Adipocyte (in vitro differentiated cells): ENCODE measurements at regions not wholly inside any gene's neighbourhood (a gene's known extent, or its start where the extent isn't known, plus 50 kb on each side); places are given as distances from the start of the nearest gene placed in this dataset.
A peak's percentile ranks its signal among the peaks of the same experiment; 100 is the strongest.

Experiments used
- DNase-seq: peaks from one replicate; pipeline ENCODE4 v3.0.0-alpha.2; 2015; ENCODE audit warnings: low read depth
- H3K27me3 ChIP-seq: replicated peaks from 2 replicates; pipeline ENCODE4 v1.7.0; 2013; ENCODE audit warnings: mild to moderate bottlenecking, low read length, moderate library complexity; ENCODE audit not compliant: control insufficient read depth, insufficient read depth
- H3K36me3 ChIP-seq: 2 replicates; pipeline ENCODE4 v1.7.0; 2013; ENCODE audit warnings: low read length, mild to moderate bottlenecking, moderate library complexity; ENCODE audit not compliant: control insufficient read depth, insufficient read depth, severe bottlenecking
- H3K4me1 ChIP-seq: 2 replicates; pipeline ENCODE4 v1.7.0; 2013; ENCODE audit warnings: mild to moderate bottlenecking, low read length, moderate library complexity; ENCODE audit not compliant: control insufficient read depth, insufficient read depth
- H3K4me3 ChIP-seq: 2 replicates; pipeline ENCODE4 v1.7.0; 2013; ENCODE audit warnings: mild to moderate bottlenecking, low read length, moderate library complexity
- H3K9ac ChIP-seq: 2 replicates; pipeline ENCODE4 v1.7.0; 2013; ENCODE audit warnings: mild to moderate bottlenecking, low read length, moderate library complexity
- H3K9me3 ChIP-seq: 2 replicates; pipeline ENCODE4 v1.7.0; 2013; ENCODE audit warnings: mild to moderate bottlenecking, low read length, moderate library complexity; ENCODE audit not compliant: control insufficient read depth

- peaks cover 28% of the 10 kb centered on the region for H3K4me1 ChIP-seq
- no peak overlapping the region for H3K9ac ChIP-seq
- no peaks in the 10 kb centered on the region for H3K27me3 ChIP-seq
- no peaks in the 10 kb centered on the region for H3K36me3 ChIP-seq
- H3K9me3 ChIP-seq: no peaks in the 10 kb centered on the region
- no peak for DNase-seq
- H3K4me3 ChIP-seq: peak overlapping the region; percentile 41
Measured at GRCh38 chr4:112923516-112923915, 125.9 kb upstream of the ANK2 start.

- no peak for DNase-seq
- no peak overlapping the region for H3K4me3 ChIP-seq
- no peaks in the 10 kb centered on the region for H3K9me3 ChIP-seq
- no peaks in the 10 kb centered on the region for H3K36me3 ChIP-seq
- peaks cover 28% of the 10 kb centered on the region for H3K4me1 ChIP-seq
- no peaks in the 10 kb centered on the region for H3K27me3 ChIP-seq
- no peak overlapping the region for H3K9ac ChIP-seq
Measured at GRCh38 chr4:112926819-112927218, 122.6 kb upstream of the ANK2 start.

GRCh38 chr4:112927544-112927943 is 121.9 kb upstream of the ANK2 start:
- DNase-seq: no peak
- Histone ChIP-seq H3K36me3 (no peaks in the 10 kb centered on the region), H3K9me3 (no peaks in the 10 kb centered on the region), H3K9ac (no peak overlapping the region), H3K4me1 (peaks cover 26% of the 10 kb centered on the region), H3K4me3 (no peak overlapping the region), H3K27me3 (no peaks in the 10 kb centered on the region)

GRCh38 chr4:112931001-112931400 is 118.5 kb upstream of the ANK2 start:
- no peak for DNase-seq
- Histone ChIP-seq H3K27me3 (no peaks in the 10 kb centered on the region), H3K36me3 (no peaks in the 10 kb centered on the region), H3K9ac (no peak overlapping the region), H3K9me3 (no peaks in the 10 kb centered on the region), H3K4me3 (no peak overlapping the region), H3K4me1 (peaks cover 4% of the 10 kb centered on the region)

GRCh38 chr4:112933790-112934189 is 115.7 kb upstream of the ANK2 start:
- H3K4me1 ChIP-seq: peaks cover 5% of the 10 kb centered on the region
- H3K27me3 ChIP-seq: no peaks in the 10 kb centered on the region
- no peaks in the 10 kb centered on the region for H3K9me3 ChIP-seq

GRCh38 chr4:112938461-112939058 is 110.9 kb upstream of the ANK2 start:
- peak; percentile 82 for DNase-seq
- Histone ChIP-seq H3K4me1 (peaks cover 5% of the 10 kb centered on the region), H3K4me3 (no peak overlapping the region), H3K36me3 (no peaks in the 10 kb centered on the region), H3K9me3 (no peaks in the 10 kb centered on the region), H3K9ac (peak overlapping the region; percentile 43), H3K27me3 (no peaks in the 10 kb centered on the region)

More at GRCh38 chr4:112933790-112934189, 115.7 kb upstream of the ANK2 start:
- DNase-seq: no peak
- no peak overlapping the region for H3K9ac ChIP-seq
- no peak overlapping the region for H3K4me3 ChIP-seq
- no peaks in the 10 kb centered on the region for H3K36me3 ChIP-seq

- Histone ChIP-seq H3K9me3 (peaks cover 3% of the 10 kb centered on the region), H3K4me3 (no peak overlapping the region), H3K27me3 (no peaks in the 10 kb centered on the region), H3K9ac (no peak overlapping the region), H3K36me3 (no peaks in the 10 kb centered on the region), H3K4me1 (peaks cover 5% of the 10 kb centered on the region)
- no peak for DNase-seq
Measured at GRCh38 chr4:112939901-112940300, 109.6 kb upstream of the ANK2 start.

GRCh38 chr4:112940336-112940735 is 109.1 kb upstream of the ANK2 start:
- H3K4me1 ChIP-seq: peaks cover 5% of the 10 kb centered on the region
- H3K36me3 ChIP-seq: no peaks in the 10 kb centered on the region
- H3K4me3 ChIP-seq: no peak overlapping the region
- no peak overlapping the region for H3K9ac ChIP-seq
- DNase-seq: no peak
- no peaks in the 10 kb centered on the region for H3K27me3 ChIP-seq
- peaks cover 3% of the 10 kb centered on the region for H3K9me3 ChIP-seq

- H3K27me3 ChIP-seq: no peaks in the 10 kb centered on the region
- H3K4me1 ChIP-seq: peaks cover 5% of the 10 kb centered on the region
- no peak overlapping the region for H3K4me3 ChIP-seq
- H3K36me3 ChIP-seq: no peaks in the 10 kb centered on the region
- peaks cover 3% of the 10 kb centered on the region for H3K9me3 ChIP-seq
- no peak overlapping the region for H3K9ac ChIP-seq
- DNase-seq: no peak
Measured at GRCh38 chr4:112942077-112942476, 107.4 kb upstream of the ANK2 start.

- no peak for DNase-seq
- H3K27me3 ChIP-seq: no peaks in the 10 kb centered on the region
- peaks cover 3% of the 10 kb centered on the region for H3K9me3 ChIP-seq
- no peaks in the 10 kb centered on the region for H3K36me3 ChIP-seq
- H3K9ac ChIP-seq: no peak overlapping the region
- no peak overlapping the region for H3K4me3 ChIP-seq
- H3K4me1 ChIP-seq: peaks cover 4% of the 10 kb centered on the region
Measured at GRCh38 chr4:112942997-112943396, 106.5 kb upstream of the ANK2 start.

- Histone ChIP-seq H3K9me3 (peaks cover 3% of the 10 kb centered on the region), H3K36me3 (no peaks in the 10 kb centered on the region), H3K4me1 (no peaks in the 10 kb centered on the region), H3K27me3 (no peaks in the 10 kb centered on the region), H3K9ac (no peak overlapping the region), H3K4me3 (no peak overlapping the region)
- no peak for DNase-seq
Measured at GRCh38 chr4:112944006-112944405, 105.4 kb upstream of the ANK2 start.

- Histone ChIP-seq H3K4me1 (no peaks in the 10 kb centered on the region), H3K9ac (no peak overlapping the region), H3K9me3 (peaks cover 3% of the 10 kb centered on the region), H3K27me3 (no peaks in the 10 kb centered on the region), H3K4me3 (no peak overlapping the region), H3K36me3 (no peaks in the 10 kb centered on the region)
- DNase-seq: no peak
Measured at GRCh38 chr4:112946127-112946526, 103.3 kb upstream of the ANK2 start.
